ENCODE measurements at regions not wholly inside any gene's neighbourhood (a gene's known extent, or its start where the extent isn't known, plus 50 kb on each side); places are given as distances from the start of the nearest gene placed in this dataset.

GRCh38 chr12:103181366-103182152 is 224.1 kb downstream of the ASCL1 start:
- H3K36me3 ChIP-seq, result no peaks in the 10 kb centered on the region
- no peaks in the 10 kb centered on the region for H3K4me1 ChIP-seq
- no peak for DNase-seq
- no peak overlapping the region for H3K9ac ChIP-seq (ENCODE audit: low read depth in 2 of 2, low read length in 2 of 2)
- no peaks in the 10 kb centered on the region for H3K27me3 ChIP-seq
- no peak for TF ChIP-seq CTCF (IDR thresholded peaks at IDR 0.05)
- H3K27ac ChIP-seq, result no peak overlapping the region
- H3K9me3 ChIP-seq, result no peaks in the 10 kb centered on the region
- H3K4me3 ChIP-seq, result no peak overlapping the region
- intact Hi-C loops (cut with DNase I), result no loop called here

- Histone ChIP-seq H3K4me3 (no peak overlapping the region), H3K27me3 (no peaks in the 10 kb centered on the region), H3K4me1 (no peaks in the 10 kb centered on the region), H3K9me3 (no peaks in the 10 kb centered on the region), H3K36me3 (no peaks in the 10 kb centered on the region), H3K27ac (no peak overlapping the region), H3K9ac (ENCODE audit: low read depth in 2 of 2, low read length in 2 of 2) (no peak overlapping the region)
- DNase-seq, result no peak
- TF ChIP-seq CTCF (IDR thresholded peaks at IDR 0.05), result no peak
- intact Hi-C loops (cut with DNase I), result no loop called here
Measured at GRCh38 chr12:103182299-103182698, 224.8 kb downstream of the ASCL1 start.

DNA sequence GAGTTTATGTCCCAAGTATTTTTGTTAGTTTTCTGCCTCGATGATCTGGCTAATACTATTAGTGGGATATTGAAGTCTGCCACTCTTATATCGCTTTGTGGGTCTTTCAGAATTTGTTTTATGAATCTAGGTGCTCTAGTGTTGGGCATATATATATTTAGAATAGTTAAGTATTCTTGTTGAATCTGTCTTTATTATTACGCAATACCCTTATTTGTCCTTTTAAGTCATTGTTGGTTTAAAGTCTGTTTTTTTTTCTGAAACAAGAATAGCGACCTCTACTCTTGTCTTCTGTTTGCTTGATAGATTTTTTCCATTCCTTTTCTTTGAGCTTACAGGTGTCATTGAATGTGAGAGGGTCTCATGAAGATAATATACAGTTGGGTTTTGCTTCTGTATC is 239.0 kb downstream of the ASCL1 start:
- H3K27ac ChIP-seq, result no peak overlapping the region
- H3K4me3 ChIP-seq, result no peak overlapping the region
- H3K9me3 ChIP-seq, result no peaks in the 10 kb centered on the region
- no peaks in the 10 kb centered on the region for H3K27me3 ChIP-seq
- no peak for TF ChIP-seq CTCF (IDR thresholded peaks at IDR 0.05)
- no peaks in the 10 kb centered on the region for H3K36me3 ChIP-seq
- H3K9ac ChIP-seq (ENCODE audit: low read depth in 2 of 2, low read length in 2 of 2), result no peak overlapping the region
- no peaks in the 10 kb centered on the region for H3K4me1 ChIP-seq
- intact Hi-C loops (cut with DNase I), result no loop called here
- DNase-seq, result no peak

GRCh38 chr12:103197725-103198388 is 240.4 kb downstream of the ASCL1 start:
- DNase-seq, result no peak
- Histone ChIP-seq H3K9me3 (no peaks in the 10 kb centered on the region), H3K9ac (ENCODE audit: low read depth in 2 of 2, low read length in 2 of 2) (no peak overlapping the region), H3K27me3 (no peaks in the 10 kb centered on the region), H3K36me3 (no peaks in the 10 kb centered on the region), H3K4me1 (no peaks in the 10 kb centered on the region), H3K4me3 (no peak overlapping the region), H3K27ac (no peak overlapping the region)
- intact Hi-C loops (cut with DNase I), result no loop called here
- TF ChIP-seq CTCF (IDR thresholded peaks at IDR 0.05), result no peak

DNA sequence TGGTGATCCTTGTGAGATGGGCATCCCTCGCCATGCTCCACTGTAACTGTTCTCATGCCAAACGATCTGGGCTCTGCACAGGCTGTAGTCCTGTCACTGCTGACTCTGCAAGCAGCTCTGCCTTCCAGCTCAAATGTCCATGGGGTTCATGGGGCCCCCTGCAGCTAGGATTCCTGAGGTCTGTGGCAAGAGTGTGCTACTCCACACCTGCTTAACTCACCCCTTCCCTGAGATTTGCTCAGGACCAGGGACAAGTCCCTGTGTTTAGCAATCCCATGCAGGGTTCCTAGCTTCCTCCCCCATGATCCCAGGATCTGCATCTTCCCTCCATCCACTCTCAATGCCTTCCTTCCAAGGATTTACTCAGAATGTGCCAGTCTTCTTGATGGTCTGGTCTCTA is 241.0 kb downstream of the ASCL1 start:
- intact Hi-C loops (cut with DNase I), result no loop called here
- no peak for DNase-seq

More for the DNA sequence above, 241.0 kb downstream of the ASCL1 start:
- no peak overlapping the region for H3K4me3 ChIP-seq
- no peaks in the 10 kb centered on the region for H3K36me3 ChIP-seq
- H3K4me1 ChIP-seq, result no peaks in the 10 kb centered on the region
- H3K9ac ChIP-seq (ENCODE audit: low read depth in 2 of 2, low read length in 2 of 2), result no peak overlapping the region
- H3K27ac ChIP-seq, result no peak overlapping the region
- H3K27me3 ChIP-seq, result no peaks in the 10 kb centered on the region
- TF ChIP-seq CTCF (IDR thresholded peaks at IDR 0.05), result no peak
- no peaks in the 10 kb centered on the region for H3K9me3 ChIP-seq
